ENCODE measurements at regions not wholly inside any gene's neighbourhood (a gene's known extent, or its start where the extent isn't known, plus 50 kb on each side); places are given as distances from the start of the nearest gene placed in this dataset.

GRCh38 chr16:75837681-75838080 is 111.4 kb upstream of the CPHXL start:
- Histone ChIP-seq H3K27me3 (no peaks in the 10 kb centered on the region), H3K27ac (no peak overlapping the region), H3K9me3 (peaks cover 0 to 5% of the 10 kb centered on the region in 2 donors), H3K4me1 (no peaks in the 10 kb centered on the region), H3K4me3 (no peak overlapping the region), H3K36me3 (no peaks in the 10 kb centered on the region)
- intact Hi-C loops (cut with DNase I; ENCODE audit: low total_unique reads) = no loop called here
- in situ Hi-C loops (cut with MboI; ENCODE audit: low pct_ligation_motif_present in 1 of 4, low pct_unique_long_range_greater_than_20kb in 1 of 4, low sequenced_read_pairs in 3 of 4) = no loop called here
- WGBS, 2 donors (ENCODE audit: low coverage in 1 of 2) = 63 to 83% methylated on average over 2 of the region's 2 CpGs
- TF ChIP-seq POLR2AphosphoS5 (IDR thresholded peaks at IDR 0.05) (no peak), EP300 (IDR thresholded peaks at IDR 0.05; ENCODE audit: low read depth) (no peak), POLR2A (IDR thresholded peaks at IDR 0.05) (no peak), CTCF (IDR thresholded peaks at IDR 0.05) (no peak)
- DNase-seq = no peak

- DNase-seq = no peak
- Histone ChIP-seq H3K27ac (no peak overlapping the region), H3K4me1 (no peaks in the 10 kb centered on the region), H3K36me3 (no peaks in the 10 kb centered on the region), H3K4me3 (no peak overlapping the region), H3K9me3 (no peaks in the 10 kb centered on the region), H3K27me3 (no peaks in the 10 kb centered on the region)
- in situ Hi-C loops (cut with MboI; ENCODE audit: low pct_ligation_motif_present in 1 of 4, low pct_unique_long_range_greater_than_20kb in 1 of 4, low sequenced_read_pairs in 3 of 4) = no loop called here
- intact Hi-C loops (cut with DNase I; ENCODE audit: low total_unique reads) = no loop called here
- TF ChIP-seq CTCF (IDR thresholded peaks at IDR 0.05) = no peak
- TF ChIP-seq POLR2A (IDR thresholded peaks at IDR 0.05) = no peak
- no peak for TF ChIP-seq POLR2AphosphoS5 (IDR thresholded peaks at IDR 0.05)
- 0 to 3% methylated on average over 1 of the region's 1 CpG for WGBS, 2 donors (ENCODE audit: low coverage in 1 of 2)
Measured at GRCh38 chr16:75841517-75841916, 115.2 kb upstream of the CPHXL start.

- no peak overlapping the region for H3K27ac ChIP-seq
- no peaks in the 10 kb centered on the region for H3K27me3 ChIP-seq
- 73 to 79% methylated on average over 1 of the region's 1 CpG for WGBS, 2 donors (ENCODE audit: low coverage in 1 of 2)
- H3K4me1 ChIP-seq = no peaks in the 10 kb centered on the region
- TF ChIP-seq POLR2A (IDR thresholded peaks at IDR 0.05) (no peak), POLR2AphosphoS5 (IDR thresholded peaks at IDR 0.05) (no peak), EP300 (IDR thresholded peaks at IDR 0.05; ENCODE audit: low read depth) (no peak), CTCF (IDR thresholded peaks at IDR 0.05) (no peak)
- no peaks in the 10 kb centered on the region for H3K36me3 ChIP-seq
- H3K4me3 ChIP-seq = no peak overlapping the region
- no peak for DNase-seq
- intact Hi-C loops (cut with DNase I; ENCODE audit: low total_unique reads) (no loop called here), in situ Hi-C loops (cut with MboI; ENCODE audit: low pct_ligation_motif_present in 1 of 4, low pct_unique_long_range_greater_than_20kb in 1 of 4, low sequenced_read_pairs in 3 of 4) (no loop called here)
- no peaks in the 10 kb centered on the region for H3K9me3 ChIP-seq
Measured at GRCh38 chr16:75847172-75847571, 120.9 kb upstream of the CPHXL start.

GRCh38 chr16:75854152-75854551 is 127.9 kb upstream of the CPHXL start:
- in situ Hi-C loops (cut with MboI; ENCODE audit: low pct_ligation_motif_present in 1 of 4, low pct_unique_long_range_greater_than_20kb in 1 of 4, low sequenced_read_pairs in 3 of 4) (no loop called here), intact Hi-C loops (cut with DNase I; ENCODE audit: low total_unique reads) (no loop called here)
- Histone ChIP-seq H3K4me1 (no peaks in the 10 kb centered on the region), H3K4me3 (no peak overlapping the region), H3K9me3 (no peaks in the 10 kb centered on the region), H3K27me3 (peaks cover 6% of the 10 kb centered on the region), H3K27ac (no peak overlapping the region), H3K36me3 (no peaks in the 10 kb centered on the region)
- WGBS, 2 donors (ENCODE audit: low coverage in 1 of 2) = 7 to 12% methylated on average over 4 of the region's 4 CpGs
- TF ChIP-seq POLR2AphosphoS5 (IDR thresholded peaks at IDR 0.05) (no peak), EP300 (IDR thresholded peaks at IDR 0.05; ENCODE audit: low read depth) (no peak), POLR2A (IDR thresholded peaks at IDR 0.05) (no peak)
- no peak for DNase-seq

GRCh38 chr16:75860326-75861053 is 134.2 kb upstream of the CPHXL start:
- TF ChIP-seq CTCF (IDR thresholded peaks at IDR 0.05) (no peak), EP300 (IDR thresholded peaks at IDR 0.05; ENCODE audit: low read depth) (no peak), POLR2AphosphoS5 (IDR thresholded peaks at IDR 0.05) (no peak), POLR2A (IDR thresholded peaks at IDR 0.05) (no peak)
- no peak for DNase-seq
- H3K9me3 ChIP-seq = no peaks in the 10 kb centered on the region

More at GRCh38 chr16:75860326-75861053, 134.2 kb upstream of the CPHXL start:
- Histone ChIP-seq H3K36me3 (no peaks in the 10 kb centered on the region), H3K27ac (no peak overlapping the region), H3K4me3 (no peak overlapping the region), H3K27me3 (peaks cover 6% of the 10 kb centered on the region), H3K4me1 (no peaks in the 10 kb centered on the region)
- intact Hi-C loops (cut with DNase I; ENCODE audit: low total_unique reads) = no loop called here
- WGBS, 2 donors (ENCODE audit: low coverage in 1 of 2) = 33 to 39% methylated on average over 6 to 14 of the region's 14 CpGs
- in situ Hi-C loops (cut with MboI; ENCODE audit: low pct_ligation_motif_present in 1 of 4, low pct_unique_long_range_greater_than_20kb in 1 of 4, low sequenced_read_pairs in 3 of 4) = no loop called here
